NB4 (cell line): ENCODE measurements at regions not wholly inside any gene's neighbourhood (a gene's known extent, or its start where the extent isn't known, plus 50 kb on each side); places are given as distances from the start of the nearest gene placed in this dataset.

ENCODE experiments used
- CTCF ChIP-seq: IDR thresholded peaks from one replicate; pipeline ENCODE4 v1.5.1; 2012; ENCODE audit warnings: low read depth, low read length
- MYC ChIP-seq: IDR thresholded peaks from 2 replicates; pipeline ENCODE4 v1.6.1; 2011; ENCODE audit warnings: low read depth, low read length
- POLR2A ChIP-seq: IDR thresholded peaks from 2 replicates; pipeline ENCODE4 v1.6.1; 2011; ENCODE audit warnings: mild to moderate bottlenecking; ENCODE audit not compliant: insufficient read length; ENCODE audit errors: extremely low read depth

GRCh38 chr7:25952261-25953057 lies 199.5 kb upstream of the NFE2L3 start:
- TF ChIP-seq CTCF (no peak), MYC (no peak), POLR2A (no peak)
